Liver (tissue), 3 donors: ENCODE measurements at regions not wholly inside any gene's neighbourhood (a gene's known extent, or its start where the extent isn't known, plus 50 kb on each side); places are given as distances from the start of the nearest gene placed in this dataset.

Experiments used
- EGR1 ChIP-seq, 2 donors: IDR thresholded peaks; 2 replicates each; pipeline ENCODE4 v1.6.1; 2016 to 2018; ENCODE audit warnings: antibody characterized with exemption in 2 of 2, low read depth in 2 of 2
- JUND ChIP-seq, 2 donors: IDR thresholded peaks; 2 replicates each; pipeline ENCODE4 v1.6.1; 2016; ENCODE audit warnings: antibody characterized with exemption in 2 of 2
- NR2F2 ChIP-seq: IDR thresholded peaks from 2 replicates; pipeline ENCODE4 v1.6.1; 2016; ENCODE audit warnings: antibody characterized with exemption
- RAD21 ChIP-seq, 2 donors: IDR thresholded peaks; 2 replicates each; pipeline ENCODE4 v1.6.1; 2016; ENCODE audit warnings: antibody characterized with exemption in 2 of 2, mild to moderate bottlenecking in 2 of 2
- REST ChIP-seq: IDR thresholded peaks from 2 replicates; pipeline ENCODE4 v1.6.1; 2016; ENCODE audit warnings: antibody characterized with exemption, mild to moderate bottlenecking
- RXRA ChIP-seq, 2 donors: IDR thresholded peaks; 2 replicates each; pipeline ENCODE4 v1.6.1; 2017 to 2018; ENCODE audit warnings: antibody characterized with exemption in 2 of 2, mild to moderate bottlenecking in 1 of 2
- SP1 ChIP-seq: IDR thresholded peaks from 2 replicates; pipeline ENCODE4 v1.6.1; 2018; ENCODE audit warnings: antibody characterized with exemption, mild to moderate bottlenecking
- TAF1 ChIP-seq: conservative IDR thresholded peaks from 2 replicates; pipeline ENCODE4 v1.6.1; 2016; ENCODE audit warnings: antibody characterized with exemption, mild to moderate bottlenecking
- YY1 ChIP-seq: IDR thresholded peaks from 2 replicates; pipeline ENCODE4 v1.6.1; 2016; ENCODE audit warnings: antibody characterized with exemption, mild to moderate bottlenecking
- TF ChIP-seq, protein P1 (sequence below): fragments of 150-350 bp; IDR thresholded peaks from 2 replicates; pipeline ENCODE4 v1.5.1; 2017; ENCODE audit warnings: improper control_type of control experiment, low read depth, low read length; ENCODE audit not compliant: missing input control
- TF ChIP-seq, protein P2 (sequence below): IDR thresholded peaks from 2 replicates; pipeline ENCODE4 v1.6.1; 2016; ENCODE audit warnings: antibody characterized with exemption
- donor health status: healthy.
- donor health status: healthy.

DNA sequence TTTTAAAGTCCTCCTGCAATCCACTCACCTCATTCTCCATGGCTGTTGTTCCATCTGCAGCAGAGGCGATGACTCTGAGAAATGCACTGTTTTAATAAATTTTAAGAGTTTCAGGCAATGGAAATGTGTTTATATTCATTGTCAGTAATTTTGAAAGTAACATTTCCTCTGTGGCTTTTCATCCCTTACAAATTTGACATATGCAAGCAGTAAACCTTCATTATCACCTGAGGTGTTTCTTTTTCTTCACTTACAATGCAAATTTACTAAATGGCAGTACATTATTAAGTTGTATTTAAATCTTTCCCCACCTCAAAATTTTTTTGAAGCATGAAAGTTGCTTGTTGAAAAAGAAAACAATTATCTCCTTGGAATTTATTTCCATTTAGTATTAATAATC lies 136.9 kb downstream of the DIRAS2 start:
- TF ChIP-seq, protein P1, sequence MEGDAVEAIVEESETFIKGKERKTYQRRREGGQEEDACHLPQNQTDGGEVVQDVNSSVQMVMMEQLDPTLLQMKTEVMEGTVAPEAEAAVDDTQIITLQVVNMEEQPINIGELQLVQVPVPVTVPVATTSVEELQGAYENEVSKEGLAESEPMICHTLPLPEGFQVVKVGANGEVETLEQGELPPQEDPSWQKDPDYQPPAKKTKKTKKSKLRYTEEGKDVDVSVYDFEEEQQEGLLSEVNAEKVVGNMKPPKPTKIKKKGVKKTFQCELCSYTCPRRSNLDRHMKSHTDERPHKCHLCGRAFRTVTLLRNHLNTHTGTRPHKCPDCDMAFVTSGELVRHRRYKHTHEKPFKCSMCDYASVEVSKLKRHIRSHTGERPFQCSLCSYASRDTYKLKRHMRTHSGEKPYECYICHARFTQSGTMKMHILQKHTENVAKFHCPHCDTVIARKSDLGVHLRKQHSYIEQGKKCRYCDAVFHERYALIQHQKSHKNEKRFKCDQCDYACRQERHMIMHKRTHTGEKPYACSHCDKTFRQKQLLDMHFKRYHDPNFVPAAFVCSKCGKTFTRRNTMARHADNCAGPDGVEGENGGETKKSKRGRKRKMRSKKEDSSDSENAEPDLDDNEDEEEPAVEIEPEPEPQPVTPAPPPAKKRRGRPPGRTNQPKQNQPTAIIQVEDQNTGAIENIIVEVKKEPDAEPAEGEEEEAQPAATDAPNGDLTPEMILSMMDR, result no peak
- TF ChIP-seq TAF1, result no peak
- no peak for TF ChIP-seq SP1
- no peak for TF ChIP-seq YY1
- TF ChIP-seq, protein P2, sequence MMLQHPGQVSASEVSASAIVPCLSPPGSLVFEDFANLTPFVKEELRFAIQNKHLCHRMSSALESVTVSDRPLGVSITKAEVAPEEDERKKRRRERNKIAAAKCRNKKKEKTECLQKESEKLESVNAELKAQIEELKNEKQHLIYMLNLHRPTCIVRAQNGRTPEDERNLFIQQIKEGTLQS, result no peak
- TF ChIP-seq REST, result no peak
- TF ChIP-seq NR2F2, result no peak
- TF ChIP-seq RAD21 (IDR thresholded peaks at IDR 0.05), result no peak
- TF ChIP-seq EGR1 (IDR thresholded peaks at IDR 0.05; ENCODE audit: low read depth in 2 of 2), result no peak
- TF ChIP-seq JUND (IDR thresholded peaks at IDR 0.05), result no peak
- no peak for TF ChIP-seq RXRA (IDR thresholded peaks at IDR 0.05)
